ENCODE measurements at regions not wholly inside any gene's neighbourhood (a gene's known extent, or its start where the extent isn't known, plus 50 kb on each side); places are given as distances from the start of the nearest gene placed in this dataset.

DNA sequence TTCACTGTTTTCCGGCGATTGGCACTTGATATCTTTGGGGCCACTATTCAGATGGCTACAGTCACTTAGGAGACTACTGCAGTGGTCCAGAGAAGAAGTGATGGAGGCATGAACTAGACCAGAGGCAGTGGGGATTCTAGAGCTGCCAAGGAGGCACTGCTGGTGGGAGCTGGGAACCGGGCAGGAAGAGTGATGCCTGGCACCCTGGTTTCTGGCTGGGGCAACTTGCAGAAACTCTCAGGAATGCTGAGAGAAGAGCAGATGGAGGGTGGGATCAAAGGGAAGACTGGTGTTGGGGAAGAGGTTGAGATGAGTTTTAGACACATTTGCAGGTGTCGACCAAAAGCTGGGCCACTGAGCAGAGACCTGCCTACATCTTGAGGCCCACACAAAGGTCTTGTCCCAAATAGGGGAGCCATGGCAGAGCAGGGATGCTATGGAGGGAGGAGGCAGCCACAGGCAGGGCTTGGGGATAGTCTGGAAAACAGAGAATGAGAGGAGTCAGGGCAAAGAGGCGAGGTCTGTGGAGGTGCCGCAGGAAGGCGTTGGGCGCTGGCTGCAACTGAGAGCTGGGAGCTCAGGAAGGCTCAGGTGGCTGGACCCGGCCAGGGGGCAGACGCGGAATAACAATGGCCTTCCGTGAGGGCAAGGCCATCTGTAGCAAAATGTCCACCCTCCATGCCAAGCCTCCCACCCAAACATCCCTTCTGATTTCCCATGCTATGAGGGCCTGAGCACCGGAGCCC lies 118.9 kb downstream of the TOMM20 start:
- no peak for DNase-seq

GRCh38 chr1:235009074-235009473 lies 119.6 kb downstream of the TOMM20 start:
- DNase-seq, result no peak

DNA sequence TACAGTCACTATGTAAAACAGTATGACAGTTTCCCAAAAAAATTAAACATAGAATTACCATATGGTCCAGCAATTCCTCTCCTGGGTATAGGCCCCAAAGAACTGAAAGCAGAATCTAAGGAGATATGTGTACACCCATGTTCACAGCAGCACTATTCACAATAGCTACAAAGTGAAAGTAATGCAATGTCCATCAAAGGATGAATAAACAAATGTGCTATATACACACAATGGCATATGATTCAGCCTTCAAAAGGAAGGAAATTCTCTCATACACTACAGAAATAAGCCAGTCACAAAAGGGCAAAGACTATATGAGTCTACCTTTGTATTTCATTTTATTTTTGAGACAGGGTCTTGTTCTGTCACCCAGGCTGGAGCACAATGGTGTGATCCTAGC lies 120.4 kb downstream of the TOMM20 start:
- DNase-seq, result no peak

DNA sequence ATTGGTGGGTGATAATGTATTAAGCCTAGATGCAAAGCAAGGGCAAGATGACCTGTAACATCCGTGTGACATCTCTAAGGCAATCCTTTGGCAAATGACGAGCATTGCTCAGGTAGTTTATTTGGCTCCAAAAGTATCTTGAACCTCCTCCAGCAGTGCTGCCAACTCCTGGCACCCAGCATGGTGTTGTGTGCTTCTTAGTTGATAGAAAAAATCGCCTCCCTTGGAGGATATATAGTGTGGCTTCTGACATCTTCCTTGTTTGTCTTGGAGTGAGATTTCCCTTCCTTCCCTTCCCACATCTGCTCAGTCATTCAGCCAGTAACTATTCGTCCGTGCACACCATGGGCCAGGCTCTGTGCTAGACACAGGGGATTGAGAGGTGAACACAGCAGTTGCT lies 121.8 kb downstream of the TOMM20 start:
- DNase-seq, result no peak

DNA sequence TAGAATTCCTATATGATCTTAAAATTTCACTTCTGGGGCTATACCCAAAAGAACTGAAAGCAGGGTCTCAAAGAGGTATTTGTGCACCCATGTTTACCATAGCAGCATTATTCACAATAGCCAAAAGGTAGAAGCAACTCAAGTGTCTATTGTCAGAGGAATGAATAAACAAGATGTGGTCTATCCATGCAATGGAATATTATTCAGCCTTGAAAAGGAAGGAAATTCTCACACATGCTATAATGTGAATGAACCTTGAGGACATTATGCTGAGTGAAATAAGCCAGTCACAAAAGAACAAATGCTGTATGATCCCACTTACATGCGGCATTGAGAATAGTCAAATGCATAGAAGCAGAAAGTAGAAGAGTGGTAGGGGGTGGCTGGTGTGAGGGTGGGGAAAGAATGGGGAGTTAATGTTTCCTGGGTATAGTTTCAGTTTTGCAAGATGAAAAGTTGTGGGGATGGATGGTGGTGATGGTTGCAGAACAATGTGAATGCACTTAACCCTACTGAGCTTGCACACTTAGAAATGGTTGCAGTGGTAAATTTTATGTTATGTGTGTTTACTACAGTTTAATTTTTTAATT lies 122.4 kb downstream of the TOMM20 start:
- DNase-seq, result no peak

DNA sequence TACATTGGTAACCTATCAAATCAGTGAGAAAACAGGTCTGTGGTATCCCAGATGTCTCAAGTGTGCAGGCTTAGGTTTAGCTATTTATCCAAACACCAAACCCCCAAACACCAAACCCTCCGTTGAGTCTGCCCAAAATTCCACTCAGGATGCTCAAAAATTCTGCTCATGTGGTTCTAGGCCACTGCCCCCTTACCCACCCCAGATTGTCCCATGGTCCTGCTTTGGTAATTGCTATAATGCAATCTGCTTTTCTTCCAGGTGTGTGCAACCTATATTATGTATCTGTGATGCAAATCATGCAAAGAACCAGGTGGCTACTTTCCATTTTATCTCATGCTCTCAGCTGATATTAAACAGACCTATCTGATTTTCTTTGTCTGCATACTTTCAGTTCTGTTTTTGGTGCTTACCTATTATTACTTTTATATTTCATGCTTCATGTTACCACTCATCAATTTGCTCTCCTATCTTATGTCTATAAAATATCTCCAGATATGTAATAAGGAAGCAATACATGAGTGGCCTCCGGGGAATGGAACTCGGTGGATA lies 123.7 kb downstream of the TOMM20 start:
- no peak for DNase-seq

DNA sequence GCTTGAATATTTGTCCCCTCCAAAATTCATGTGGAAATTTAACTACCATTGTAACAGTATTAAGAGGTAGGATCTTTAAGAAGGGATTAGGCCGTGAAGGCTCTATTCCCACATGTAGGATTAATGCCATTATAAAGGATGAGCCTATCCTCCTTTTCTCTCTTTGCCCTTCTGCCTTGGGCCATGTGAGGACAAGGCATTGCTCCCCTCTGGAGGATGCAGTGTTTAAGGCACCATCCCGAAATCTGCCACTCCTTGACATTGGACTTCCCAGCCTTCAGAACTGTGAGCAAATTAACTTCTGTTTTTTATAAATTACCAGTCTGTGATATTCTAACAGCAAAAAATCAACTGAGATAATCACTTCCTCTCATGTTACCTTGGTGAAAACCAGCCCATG lies 124.4 kb downstream of the TOMM20 start:
- no peak for DNase-seq

GRCh38 chr1:235002706-235003300 lies 125.8 kb downstream of the TOMM20 start:
- DNase-seq, result no peak

GRCh38 chr1:234999513-234999940 lies 129.1 kb downstream of the TOMM20 start:
- no peak for DNase-seq

GRCh38 chr1:234997896-234998741 lies 130.5 kb downstream of the TOMM20 start:
- DNase-seq, result no peak

DNA sequence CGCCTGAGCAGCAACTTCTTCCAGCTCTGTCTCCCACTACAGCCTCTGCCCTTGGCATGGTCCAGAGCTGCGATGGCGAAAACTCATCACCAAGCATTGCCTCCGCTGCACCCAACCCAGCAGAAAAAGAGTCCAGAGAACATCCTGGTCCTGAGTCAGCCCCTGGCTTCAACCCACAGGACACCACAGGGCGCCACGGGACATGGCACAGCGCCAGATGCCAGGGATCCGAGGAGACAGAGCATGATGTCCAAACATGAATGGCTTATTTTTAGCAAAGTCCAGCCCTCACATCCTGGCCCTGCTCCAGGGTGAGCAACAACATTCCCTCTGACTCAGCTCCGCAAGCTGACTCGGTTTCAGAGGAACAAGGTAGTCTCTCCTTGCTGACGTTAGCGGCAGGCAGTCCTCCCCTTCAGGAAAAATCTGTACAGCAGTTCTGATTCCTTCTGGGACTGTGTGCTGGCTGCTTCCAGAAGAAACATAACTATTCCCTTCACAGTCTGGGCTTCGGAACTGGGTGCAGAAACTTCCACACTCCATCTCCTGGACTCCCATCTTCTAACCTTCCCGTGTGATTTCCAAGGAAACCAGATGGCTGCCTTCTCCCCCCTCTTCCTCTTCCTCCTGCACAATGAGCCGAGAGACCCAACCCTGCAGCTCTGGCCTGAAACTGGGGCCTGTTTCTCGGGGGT lies 131.3 kb downstream of the TOMM20 start:
- DNase-seq, result no peak

DNA sequence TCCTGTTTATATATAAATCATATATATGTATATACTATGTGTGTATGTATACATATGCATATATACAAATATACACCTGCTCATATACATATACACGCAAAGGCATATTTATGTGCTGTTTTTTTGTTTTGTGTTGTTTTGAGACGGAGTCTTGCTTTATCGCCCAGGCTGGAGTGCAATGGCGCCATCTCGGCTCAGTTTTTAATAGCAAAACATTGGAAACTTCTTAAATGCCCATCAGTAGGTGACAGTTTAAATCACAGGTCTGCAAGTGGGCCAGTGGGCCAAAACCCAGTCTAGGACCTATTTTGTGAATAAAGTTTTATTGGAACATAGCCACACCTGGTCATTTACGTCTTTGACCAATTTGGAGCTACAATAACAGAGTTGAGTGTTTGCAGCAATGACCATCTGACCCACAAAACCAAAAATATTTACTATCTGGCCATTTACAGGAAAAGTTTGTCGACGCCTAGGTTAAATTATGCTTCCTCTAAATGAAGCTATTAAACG lies 132.3 kb downstream of the TOMM20 start:
- DNase-seq, result no peak

- DNase-seq, result no peak
Observed at GRCh38 chr1:234994436-234995295, 134.0 kb downstream of the TOMM20 start.

DNA sequence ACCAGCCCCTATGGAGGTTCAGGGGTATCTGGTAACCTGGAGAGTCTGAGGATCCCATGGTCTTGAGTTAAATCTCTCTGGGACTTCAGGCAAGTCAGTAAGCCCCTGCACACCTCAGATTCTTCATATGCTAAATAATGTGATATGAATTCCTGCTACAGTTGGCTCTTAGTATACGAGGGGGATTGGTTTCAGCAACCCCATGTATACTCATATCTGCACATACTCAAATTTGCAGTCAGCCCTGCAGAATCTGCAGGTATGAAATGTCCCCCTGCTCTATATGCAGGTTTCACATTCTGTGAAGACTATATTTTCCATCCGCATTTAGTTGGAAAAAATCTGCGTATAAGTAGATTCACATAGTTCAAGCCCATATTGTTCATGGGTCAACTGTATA lies 136.6 kb downstream of the TOMM20 start:
- no peak for DNase-seq

DNA sequence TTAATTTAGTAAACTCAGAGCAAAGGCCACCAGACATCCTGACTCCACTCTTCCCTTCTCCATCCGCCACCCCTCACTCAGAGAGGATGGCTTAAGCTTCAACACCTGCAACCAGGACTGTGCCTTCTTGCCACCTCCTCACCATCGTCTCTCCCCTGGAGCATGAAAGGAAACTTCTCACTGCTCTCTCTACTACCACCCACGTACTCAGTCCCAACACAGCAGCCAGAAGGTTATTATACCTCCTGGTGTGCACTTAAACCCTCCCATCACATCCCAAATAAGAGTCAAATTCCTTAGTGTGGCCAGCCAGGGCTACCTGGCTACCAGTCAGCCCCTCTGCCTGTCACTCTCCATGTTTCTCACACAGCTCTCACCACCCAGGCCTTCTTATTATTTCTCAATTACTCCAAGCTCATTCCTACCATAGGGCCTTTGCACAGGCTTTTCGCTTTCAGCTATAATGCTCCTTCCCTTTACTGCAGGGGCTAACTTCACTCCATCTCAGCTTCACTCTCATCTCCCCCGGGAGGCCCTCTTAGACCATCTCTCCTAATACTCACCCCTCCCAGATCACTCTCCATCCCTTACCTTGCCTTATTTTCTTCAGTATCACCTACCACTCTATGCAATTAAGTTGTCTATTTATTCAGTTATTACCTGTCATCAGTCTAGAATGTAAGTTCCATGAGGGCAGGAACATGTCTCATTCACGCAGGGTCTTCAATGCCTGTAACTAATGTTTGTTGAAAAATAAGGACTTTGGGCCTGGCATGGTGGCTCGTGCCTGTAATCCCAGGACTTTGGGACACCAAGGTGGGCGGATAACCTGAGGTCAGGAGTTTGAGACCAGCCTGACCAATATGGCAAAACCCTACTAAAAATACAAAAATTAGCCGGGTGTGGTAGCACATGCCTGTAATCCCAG lies 137.5 kb downstream of the TOMM20 start:
- no peak for DNase-seq

DNA sequence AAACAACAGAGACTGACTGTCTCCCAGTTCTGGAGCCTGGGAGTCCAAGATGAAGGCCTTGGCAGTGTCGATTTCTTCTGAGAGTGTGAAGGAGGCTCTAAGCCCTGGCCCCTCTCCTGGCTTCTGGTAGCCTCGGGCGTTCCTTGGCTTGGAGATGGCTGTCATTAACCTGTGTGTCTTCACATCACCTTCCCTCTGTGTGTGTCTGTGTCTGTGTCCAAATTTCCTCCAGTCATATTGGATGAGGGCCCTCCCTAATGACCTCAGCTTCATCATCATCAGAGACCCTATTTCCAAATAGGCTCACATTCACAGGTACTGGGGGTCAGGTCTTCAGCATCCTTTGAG lies 138.3 kb downstream of the TOMM20 start:
- no peak for DNase-seq

DNA sequence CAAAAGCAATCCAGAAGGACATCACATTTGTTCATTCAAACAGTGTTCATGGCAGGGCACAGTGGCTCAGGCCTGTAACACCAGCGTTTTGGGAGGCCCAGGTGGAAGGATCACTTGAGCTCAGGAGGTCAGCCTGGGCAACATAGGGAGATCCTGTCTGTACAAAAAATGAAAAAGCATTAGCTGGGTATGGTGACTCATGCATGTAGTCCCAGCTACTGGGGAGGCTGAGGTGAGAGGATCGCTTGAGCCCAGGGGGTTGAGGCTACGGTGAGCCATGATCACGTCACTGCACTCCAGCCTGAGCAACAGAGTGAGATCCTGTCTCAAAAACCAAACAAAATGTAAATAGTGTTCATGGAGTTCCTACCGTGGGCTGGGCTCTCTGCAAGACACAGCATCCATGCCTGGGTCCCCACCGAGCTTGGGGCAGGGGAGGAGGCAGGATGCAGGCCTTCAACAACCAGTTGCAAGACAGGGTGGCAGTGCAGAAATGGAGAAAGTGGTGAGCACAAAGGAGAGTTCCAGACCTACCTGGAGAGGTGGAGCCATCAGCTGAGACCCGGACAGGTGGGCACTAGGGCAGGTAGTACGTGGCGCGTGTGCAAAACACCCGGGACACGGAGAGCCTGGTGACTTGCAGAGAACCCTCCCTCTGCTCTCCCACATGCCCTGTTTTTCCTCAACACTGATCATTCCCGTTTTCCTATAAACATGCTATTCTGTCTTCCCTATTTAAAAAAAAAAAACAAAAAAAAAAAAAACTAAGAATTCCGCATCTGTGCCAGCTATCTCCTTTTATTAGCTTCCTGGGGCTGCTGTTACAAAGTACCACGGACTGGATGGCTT lies 138.9 kb downstream of the TOMM20 start:
- DNase-seq, result no peak

GRCh38 chr1:234989019-234989418 lies 139.6 kb downstream of the TOMM20 start:
- DNase-seq, result no peak

DNA sequence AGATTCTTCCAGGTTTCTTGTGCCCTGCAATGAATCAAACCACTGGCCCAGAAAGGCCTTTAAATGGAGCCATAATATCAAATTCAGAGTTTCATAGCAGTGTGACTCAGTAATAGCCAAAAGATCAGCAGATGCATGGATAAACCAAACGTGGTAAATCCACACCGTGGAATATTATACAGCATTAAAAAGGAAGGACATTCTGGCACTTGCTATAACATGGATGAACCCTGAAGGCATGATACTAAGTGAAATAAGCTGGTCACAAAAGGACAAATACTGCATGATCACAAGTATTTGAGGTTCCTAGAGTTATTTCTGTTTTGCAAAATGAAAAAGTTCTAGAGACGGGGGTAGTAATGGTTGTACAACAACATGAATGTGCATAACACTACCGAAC lies 140.1 kb downstream of the TOMM20 start:
- no peak for DNase-seq
